GM18909 (cell line): ENCODE measurements at regions not wholly inside any gene's neighbourhood (a gene's known extent, or its start where the extent isn't known, plus 50 kb on each side); places are given as distances from the start of the nearest gene placed in this dataset.
"Not testable (repeated sequence)": the region's sequence is repeated elsewhere in the genome, so short reads cannot be mapped to it uniquely, and the experiment has no call there.

Experiments used
- ATAC-seq: cut with Tn5 transposase; IDR thresholded peaks from one replicate; pipeline ENCODE4 v1.9.1; 2021; ENCODE audit warnings: mild to moderate bottlenecking; ENCODE audit not compliant: unreplicated experiment, poor library complexity

DNA sequence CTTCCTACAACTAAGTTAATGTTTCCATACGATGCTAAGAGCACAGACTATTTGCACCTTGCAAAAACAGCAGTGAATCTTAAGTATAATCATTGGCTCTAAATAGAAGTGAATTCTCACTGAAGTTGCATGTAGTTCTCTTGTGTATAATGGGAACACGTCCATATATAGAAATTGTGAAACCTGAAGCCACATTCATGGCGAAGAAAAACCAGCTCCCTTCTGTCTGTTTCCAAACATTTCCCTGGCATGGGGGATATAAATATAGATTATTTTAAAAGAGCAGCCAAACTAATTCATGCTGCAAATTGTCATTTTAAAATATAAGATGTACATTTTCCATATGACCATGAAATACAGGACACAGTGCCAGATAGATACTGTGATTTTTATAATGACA lies 71.1 kb downstream of the TRAM1L1 start:
- ATAC-seq = no peak

DNA sequence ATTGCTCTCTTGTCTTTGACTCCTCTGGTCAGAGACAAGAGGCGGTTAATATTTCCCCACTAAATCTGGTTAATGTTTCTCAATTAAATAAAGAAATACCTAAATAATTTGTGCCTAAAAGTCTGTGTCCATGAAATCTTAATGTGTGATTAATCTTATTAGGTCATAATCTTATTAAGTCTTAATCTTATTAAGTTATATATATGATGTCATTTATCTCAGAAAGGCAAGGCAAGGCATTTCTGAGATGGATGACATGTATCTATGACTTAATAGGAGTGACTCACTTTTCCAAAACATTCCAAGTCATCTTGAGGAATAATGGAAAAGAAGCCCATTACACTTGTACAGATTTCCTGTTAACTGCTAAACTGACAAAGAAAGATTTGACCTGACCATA lies 74.7 kb downstream of the TRAM1L1 start:
- ATAC-seq = no peak

DNA sequence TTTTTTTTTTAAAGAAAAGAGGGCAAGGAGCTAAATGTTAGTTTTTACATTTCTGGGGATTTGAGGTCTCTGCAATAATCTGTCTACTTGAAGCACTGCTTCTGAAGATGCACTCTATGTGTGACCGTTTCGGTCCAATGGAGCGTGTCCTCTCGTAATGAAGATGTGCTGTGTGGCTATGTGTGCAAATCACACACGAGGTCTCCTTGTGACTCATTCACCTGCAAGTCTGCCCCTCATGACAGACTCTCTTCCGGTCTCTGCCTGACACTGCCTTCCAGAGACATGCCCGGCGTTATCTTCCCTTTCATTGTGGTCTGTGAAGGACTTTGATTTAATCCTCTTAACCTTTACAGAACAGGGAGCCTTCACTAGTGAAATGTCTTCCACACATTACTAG lies 84.3 kb downstream of the TRAM1L1 start:
- no peak for ATAC-seq

DNA sequence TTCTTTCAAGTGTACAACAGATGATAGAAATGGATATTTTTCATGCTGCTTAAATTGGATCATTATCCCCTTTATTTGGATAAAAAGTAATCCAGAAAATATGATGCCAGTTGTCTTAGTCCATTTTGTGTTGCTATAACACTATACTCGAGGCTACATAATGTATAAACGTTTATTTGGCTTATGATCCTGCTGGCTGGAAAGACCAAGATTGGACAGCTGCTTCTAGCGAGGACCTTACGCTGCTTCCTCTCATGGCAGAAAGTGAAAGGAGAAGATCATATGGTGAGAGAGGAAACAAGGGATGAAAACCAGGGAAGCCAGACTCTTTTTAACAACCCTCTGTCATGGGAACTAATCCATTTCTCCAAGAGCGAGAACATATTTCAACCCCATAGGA lies 102.7 kb downstream of the TRAM1L1 start:
- ATAC-seq = no peak

DNA sequence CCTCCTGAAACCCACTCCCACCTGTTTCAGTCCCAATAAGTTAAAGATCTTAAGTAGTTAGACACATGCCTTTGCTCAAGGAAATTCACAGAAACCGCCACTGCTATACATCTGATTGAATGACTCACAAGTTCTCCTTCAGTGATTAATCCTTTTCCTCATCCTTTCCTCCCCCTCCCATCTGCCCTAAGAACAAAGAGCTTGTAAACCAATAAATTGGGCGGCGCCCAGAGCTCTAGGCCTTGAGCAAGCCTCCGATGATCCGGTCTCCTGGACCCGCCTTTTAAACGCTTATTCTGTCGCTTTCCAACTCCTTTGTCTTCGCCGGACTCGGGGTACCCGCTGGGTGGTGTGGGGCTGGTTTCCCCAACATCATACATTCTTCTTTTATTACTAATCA lies 104.9 kb downstream of the TRAM1L1 start:
- ATAC-seq = not testable (repeated sequence)

DNA sequence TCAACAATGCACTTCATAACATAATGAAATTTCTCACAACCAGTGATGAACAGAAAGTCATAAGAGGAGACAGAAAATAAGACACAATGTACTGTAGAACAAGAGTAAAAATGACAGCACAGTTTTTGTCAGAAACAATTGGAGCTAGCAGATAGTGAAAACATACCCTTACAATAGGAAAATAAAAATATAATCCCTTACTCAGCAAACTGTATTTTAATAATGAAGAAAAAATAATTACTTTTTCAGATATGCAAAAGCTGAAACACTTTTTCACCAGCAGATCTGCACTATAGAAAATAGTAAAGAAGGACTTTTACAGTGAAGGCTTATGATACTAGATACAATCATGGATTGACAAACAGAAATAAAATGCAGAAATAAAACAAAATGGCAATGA lies 126.3 kb downstream of the TRAM1L1 start:
- no peak for ATAC-seq

DNA sequence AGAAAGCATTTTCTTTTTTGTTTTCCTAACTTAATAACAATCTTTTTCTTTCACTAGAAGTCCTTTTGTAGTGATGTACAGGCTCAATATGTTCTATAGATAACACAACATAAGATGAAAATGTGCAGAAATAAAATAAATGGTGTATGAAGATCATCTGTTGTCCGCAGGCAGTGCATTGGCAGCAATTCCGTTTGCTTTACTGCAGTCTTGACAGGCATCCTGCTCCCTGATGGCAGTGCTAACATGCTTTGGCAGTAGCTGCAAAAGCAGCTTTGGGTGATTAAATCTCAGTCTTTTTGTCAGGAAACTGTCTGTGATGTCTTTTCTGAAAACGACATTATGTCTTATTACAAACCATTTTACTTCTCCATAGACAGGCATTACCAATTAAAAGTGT lies 131.4 kb downstream of the TRAM1L1 start:
- no peak for ATAC-seq

DNA sequence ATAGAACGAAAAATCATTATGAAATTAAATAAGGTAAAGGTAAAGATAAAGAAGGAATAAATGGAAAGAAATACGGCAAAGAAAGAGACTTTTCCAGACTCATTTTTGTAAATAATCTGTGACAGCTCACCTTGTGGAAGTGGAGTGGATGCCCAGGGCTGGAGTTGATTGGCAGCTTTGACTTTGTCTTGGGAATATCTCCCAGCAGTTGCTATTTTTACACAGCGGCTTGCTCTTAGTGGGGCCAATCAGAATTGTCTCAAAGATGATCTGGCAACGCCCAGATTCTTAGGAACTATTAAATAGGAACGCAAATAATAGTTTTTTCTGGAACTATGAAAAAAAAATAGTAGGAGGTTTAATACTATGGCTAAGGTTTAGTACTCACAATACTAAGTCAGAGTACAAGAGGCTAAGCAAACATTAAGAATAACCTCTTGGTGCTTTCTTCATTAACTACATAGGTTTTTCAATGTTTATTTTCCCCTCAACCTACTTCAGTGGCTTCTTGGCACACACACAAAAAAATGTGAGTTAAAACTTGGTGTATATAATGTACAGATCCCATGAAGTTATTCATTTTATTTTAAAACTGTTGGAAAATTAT lies 132.7 kb downstream of the TRAM1L1 start:
- no peak for ATAC-seq

DNA sequence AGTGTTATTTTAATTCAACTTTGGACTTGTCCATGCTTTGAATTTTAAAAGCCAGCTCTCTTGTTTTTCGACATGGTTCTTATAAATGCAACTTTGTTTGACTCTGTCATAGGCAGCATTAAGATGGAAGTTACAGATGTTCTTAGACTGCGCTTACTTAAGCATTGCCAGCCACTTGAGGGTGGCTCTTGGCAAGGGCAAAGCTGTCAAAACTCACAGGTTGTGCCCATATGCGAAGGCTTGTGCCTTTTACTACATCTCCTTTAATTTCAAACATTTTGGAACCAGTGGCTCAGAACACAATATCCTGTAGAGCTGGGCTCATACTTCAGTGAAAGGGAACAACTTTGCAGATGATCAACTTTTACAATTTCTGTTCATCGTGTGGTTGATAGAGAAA lies 135.5 kb downstream of the TRAM1L1 start:
- ATAC-seq = no peak

DNA sequence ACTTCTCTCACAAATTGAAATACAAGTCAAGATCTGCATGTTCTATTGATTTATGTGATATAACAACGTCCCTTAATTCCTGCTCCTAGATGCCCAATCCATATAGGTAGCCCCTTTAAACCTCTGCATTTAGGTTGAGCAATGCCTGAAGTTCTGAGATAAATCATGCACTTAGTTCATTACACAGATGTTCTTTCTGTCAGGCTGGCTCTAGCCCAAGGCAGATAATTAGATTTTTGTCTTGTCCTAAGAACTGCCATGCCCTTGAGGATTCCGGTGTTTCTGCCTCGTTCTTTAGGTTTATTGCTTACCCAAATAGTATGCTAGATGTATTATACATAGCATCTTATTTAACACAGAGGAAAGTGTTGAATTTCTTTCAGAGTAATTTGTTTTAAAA lies 143.1 kb downstream of the TRAM1L1 start:
- ATAC-seq = no peak

DNA sequence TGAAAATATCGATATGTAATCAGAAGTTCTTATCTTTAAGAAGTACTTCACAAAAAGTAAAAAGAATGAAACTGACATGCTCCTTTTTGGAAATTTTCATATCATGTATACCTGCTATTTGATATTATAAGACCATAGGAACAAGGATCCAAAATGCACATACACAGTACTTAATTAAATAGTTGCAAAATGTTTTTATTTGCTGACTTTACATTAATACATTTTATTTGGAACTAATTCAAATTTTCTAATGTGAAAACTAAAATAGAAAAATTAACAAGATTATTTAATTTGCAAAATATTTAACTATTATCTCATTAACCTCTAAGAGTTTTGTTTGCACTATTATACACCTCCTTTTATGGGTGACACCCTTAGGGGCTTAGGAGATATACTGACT lies 155.0 kb downstream of the TRAM1L1 start:
- no peak for ATAC-seq

DNA sequence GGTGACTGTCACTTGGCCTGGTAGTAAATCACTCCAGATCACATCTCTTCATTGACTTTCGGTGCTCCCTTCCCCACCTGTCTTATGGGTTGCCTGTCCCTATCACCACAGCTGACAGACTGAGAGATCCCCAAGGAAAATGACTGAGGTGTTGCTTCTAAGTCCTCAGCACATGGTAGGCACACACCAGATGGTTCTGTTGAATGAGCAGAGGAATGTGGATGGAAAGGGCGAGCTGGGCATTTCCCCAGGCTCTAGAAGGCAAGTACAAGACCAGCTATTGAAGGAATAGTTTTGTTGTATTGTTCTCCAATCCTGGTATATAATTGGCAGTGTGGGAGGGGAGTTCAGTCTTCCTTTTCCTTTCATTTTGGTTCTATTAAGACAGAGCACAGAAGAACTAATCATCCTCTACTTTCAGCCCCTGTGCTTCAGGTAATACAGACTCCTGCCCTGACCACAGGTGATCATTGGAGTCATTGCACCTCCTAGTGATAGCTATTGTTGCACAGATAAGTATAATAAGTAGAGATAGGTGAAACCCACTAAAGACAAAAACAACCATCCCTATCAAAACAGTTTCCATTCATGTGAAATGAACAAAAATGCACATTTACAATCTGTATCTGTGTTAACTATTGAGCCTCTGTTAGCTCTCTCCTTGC lies 158.6 kb downstream of the TRAM1L1 start:
- ATAC-seq = no peak

DNA sequence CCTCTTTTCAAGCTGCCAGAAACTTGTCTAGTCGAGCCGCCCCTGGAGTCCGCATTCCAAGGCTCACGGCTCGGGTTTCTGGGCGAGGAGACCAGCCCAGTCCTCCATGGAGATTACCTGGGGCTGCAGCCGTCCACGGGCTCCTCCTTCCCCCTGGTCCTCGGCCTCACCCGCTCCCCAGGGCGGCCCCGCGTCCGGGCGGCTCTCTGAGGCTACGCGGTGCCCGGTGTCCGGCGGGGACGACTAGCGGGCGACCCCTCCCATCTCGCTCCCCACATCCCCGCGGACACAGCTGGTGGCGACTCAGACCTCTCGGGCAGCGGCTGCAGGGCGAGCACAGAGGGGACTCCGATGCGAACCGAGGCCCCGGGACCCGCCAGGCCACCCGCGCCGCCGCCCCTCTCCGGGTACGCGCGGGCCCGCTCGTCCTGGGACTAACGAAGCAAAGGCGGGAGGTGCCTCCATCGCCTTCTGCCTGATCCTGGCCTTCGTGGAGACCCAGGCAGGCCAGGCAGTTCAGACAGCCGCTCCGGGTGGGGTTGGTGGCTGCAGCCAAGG lies 159.4 kb downstream of the TRAM1L1 start:
- no peak for ATAC-seq

DNA sequence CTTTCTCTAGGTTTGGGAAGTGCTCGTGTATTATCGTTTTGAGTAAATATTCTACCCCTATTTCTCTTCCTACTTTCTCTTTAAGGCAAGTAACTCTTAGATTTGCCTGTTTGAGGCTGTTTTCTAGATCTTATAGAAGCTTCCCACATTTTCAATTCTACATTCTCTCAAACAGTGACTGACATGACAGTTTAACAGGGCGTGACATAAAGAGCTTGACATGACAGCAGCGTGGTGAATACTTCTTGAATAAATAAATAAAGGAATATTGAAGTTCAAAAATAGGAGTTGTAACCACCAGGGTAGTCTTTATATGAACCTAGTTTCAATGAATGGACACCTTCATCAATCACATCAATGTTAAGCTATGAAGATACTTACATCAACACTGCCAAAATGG lies 162.0 kb downstream of the TRAM1L1 start:
- ATAC-seq = no peak

DNA sequence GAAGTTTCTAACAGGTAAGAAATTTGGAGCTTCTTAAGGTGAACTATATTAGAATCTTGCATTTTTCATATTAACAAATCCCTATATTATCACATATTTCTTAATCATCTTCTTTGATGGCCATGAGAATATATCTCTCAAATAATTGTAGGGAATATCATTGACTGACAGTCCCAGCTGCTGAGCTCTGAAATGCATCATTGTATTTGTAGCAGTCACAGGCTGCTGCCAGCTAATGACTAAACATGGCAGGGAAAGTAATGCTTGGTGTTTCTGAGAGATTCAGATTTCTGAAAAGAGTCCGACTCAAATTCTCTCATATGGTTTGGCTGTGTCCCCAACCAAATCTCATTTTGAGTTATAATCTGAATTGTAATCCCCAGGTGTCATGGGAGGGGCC lies 171.9 kb downstream of the TRAM1L1 start:
- ATAC-seq = no peak

DNA sequence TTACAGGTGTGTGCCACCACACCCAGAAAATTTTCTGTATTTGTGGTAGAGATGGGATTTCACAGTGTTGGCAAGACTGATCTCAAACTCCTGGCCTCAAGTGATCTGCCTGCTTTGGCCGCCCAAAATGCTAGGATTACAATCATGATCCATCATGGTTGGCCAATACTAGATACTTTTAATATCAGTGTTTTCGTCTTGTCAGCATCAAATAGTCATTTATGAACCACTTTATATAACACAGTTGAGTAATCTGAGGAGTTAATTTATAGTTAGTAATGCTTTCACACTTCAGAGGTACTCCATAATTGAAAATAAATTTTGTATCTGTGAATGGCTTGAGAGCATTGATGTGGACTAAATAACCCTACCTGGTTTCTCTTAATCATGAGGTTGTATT lies 178.6 kb downstream of the TRAM1L1 start:
- ATAC-seq = no peak

DNA sequence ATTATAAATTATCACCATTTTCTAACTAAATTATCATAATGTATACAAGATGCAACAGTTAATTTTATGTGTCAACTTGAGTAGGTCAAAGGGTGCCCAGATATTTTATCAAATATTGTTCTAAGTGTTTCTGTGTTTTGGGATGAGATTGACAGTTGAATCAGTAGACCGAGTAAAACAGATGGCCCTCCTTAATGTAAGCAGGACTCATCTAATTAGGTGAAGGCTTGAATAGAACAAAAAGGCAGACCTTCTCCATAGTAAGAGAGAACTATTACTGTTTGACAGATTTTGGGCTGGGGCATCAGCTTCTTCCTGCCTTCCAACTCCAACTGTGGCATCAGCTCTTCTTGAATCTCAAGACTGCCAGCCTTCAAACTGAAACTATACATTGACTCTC lies 185.8 kb downstream of the TRAM1L1 start:
- no peak for ATAC-seq

DNA sequence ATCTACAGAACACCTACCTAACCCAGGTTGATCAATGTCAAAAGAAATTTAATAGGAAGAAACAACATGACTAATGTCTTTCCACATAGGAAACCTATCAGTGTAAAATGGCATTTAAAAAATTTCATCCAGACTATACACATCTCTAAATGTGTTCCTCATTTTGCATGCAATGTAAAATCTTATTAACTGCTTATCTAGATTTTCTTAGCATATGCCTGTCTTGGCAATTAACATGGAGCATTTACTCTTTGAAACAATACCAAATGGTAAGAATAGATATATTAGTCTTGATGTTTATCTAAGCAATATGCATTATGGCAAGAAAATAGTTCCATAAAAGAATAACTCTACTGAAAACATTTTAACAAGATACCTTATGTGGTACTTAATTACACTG lies 199.8 kb downstream of the TRAM1L1 start:
- no peak for ATAC-seq

DNA sequence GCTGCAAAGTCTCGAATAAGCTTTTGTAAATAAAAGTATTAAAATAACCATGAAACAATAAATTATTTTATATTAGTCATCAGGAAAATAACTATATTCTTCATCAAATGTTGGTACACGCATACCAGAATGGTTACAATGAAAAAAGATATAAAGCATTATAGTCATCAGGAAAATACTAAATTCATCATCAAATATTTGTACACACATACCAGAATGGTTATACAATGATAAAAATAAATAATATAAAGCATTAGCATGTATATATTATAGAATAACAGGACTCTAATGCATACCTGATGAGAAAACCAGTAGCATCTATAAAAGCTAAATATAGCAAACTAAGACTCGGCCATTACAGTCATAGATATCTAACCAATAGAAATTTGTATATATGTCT lies 202.9 kb downstream of the TRAM1L1 start:
- ATAC-seq = no peak

DNA sequence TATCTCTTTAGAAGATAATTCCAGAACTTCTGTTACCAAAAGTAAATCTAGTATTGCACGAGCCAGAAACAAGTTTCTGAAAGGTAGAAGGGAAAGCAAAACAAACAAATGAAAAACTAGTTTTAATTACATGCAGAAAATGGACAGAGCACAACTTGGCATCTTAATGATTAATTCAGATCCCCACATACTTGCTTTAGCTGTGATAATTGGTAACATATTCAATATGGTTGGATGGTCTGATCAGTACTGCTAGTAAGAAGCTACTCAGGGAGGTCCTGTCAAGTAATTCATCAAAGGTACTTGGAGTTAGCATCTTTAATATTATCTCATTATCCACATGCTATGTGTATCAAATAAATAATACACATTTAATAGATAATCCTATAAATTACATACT lies 204.3 kb downstream of the TRAM1L1 start:
- ATAC-seq = peak; percentile 74

DNA sequence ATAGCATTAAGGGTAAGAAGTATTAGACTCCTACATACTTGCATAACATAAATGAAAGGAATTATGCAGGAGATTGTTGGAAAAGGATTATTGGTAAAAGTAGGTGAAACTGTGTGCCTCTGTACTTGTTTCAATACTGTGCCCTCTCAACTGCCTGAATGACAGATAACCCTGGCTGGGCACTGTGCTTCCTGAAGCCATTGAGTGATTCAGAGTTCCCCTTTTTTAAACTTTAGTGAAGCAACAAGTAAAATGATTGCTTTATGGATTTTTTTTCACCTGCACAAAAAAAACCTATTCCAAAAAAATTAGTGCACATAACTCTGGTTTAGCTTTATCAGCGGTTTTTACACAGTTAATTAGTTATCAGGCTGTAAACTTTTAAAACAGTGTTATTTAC lies 204.8 kb downstream of the TRAM1L1 start:
- ATAC-seq = peak; percentile 54

DNA sequence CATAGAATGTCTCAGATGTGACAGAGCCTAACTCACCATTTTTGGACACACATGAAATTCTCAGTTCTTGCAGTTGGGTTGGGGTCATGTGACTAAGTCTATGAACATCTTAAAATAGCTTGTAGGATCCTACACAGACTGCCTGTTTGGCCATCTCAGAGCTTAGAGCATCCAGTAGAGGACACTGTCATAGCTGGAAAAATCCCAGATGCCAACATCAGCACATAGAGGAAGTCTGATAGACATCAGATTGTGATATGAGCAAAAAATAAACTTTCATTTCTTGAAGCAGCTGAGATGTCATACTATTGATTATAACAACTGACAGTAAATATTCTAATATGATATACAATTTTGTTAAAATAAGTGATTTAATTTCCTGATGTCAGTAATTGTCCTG lies 207.1 kb downstream of the TRAM1L1 start:
- ATAC-seq = no peak
